ENCODE measurements at regions not wholly inside any gene's neighbourhood (a gene's known extent, or its start where the extent isn't known, plus 50 kb on each side); places are given as distances from the start of the nearest gene placed in this dataset.
A peak's percentile ranks its signal among the peaks of the same experiment; 100 is the strongest.
"Not testable (repeated sequence)": the region's sequence is repeated elsewhere in the genome, so short reads cannot be mapped to it uniquely, and the experiment has no call there.

- in situ Hi-C loops (cut with HindIII; ENCODE audit: low sequenced_read_pairs): no loop called here
- DNase-seq (ENCODE audit: low spot score): no peak
Observed at GRCh38 chr12:56872366-56872765, 61.8 kb downstream of the SDR9C7 start.

GRCh38 chr12:56867216-56867615 lies 67.0 kb downstream of the SDR9C7 start:
- DNase-seq (ENCODE audit: low spot score): no peak
- in situ Hi-C loops (cut with HindIII; ENCODE audit: low sequenced_read_pairs): no loop called here

GRCh38 chr12:56866493-56866892 lies 67.7 kb downstream of the SDR9C7 start:
- in situ Hi-C loops (cut with HindIII; ENCODE audit: low sequenced_read_pairs): no loop called here
- DNase-seq (ENCODE audit: low spot score): no peak

- no peak for DNase-seq (ENCODE audit: low spot score)
- in situ Hi-C loops (cut with HindIII; ENCODE audit: low sequenced_read_pairs): no loop called here
Observed at GRCh38 chr12:56864318-56864717, 69.9 kb downstream of the SDR9C7 start.

GRCh38 chr12:56863789-56864188 lies 70.4 kb downstream of the SDR9C7 start:
- no peak for DNase-seq (ENCODE audit: low spot score)
- in situ Hi-C loops (cut with HindIII; ENCODE audit: low sequenced_read_pairs): no loop called here

- in situ Hi-C loops (cut with HindIII; ENCODE audit: low sequenced_read_pairs): no loop called here
- no peak for DNase-seq (ENCODE audit: low spot score)
Observed at GRCh38 chr12:56862264-56862663, 71.9 kb downstream of the SDR9C7 start.

GRCh38 chr12:56853392-56853978 lies 80.7 kb downstream of the SDR9C7 start:
- in situ Hi-C loops (cut with HindIII; ENCODE audit: low sequenced_read_pairs); DNase-seq (ENCODE audit: low spot score): not testable (repeated sequence)

GRCh38 chr12:56851462-56851861 lies 82.7 kb downstream of the SDR9C7 start:
- in situ Hi-C loops (cut with HindIII; ENCODE audit: low sequenced_read_pairs): no loop called here

GRCh38 chr12:56840922-56841321 lies 77.8 kb downstream of the HSD17B6 start:
- no peak for DNase-seq (ENCODE audit: low spot score)
- in situ Hi-C loops (cut with HindIII; ENCODE audit: low sequenced_read_pairs): no loop called here

More at GRCh38 chr12:56851462-56851861, 82.7 kb downstream of the SDR9C7 start:
- no peak for DNase-seq (ENCODE audit: low spot score)

- in situ Hi-C loops (cut with HindIII; ENCODE audit: low sequenced_read_pairs): no loop called here
- DNase-seq (ENCODE audit: low spot score): peak; percentile 34
Observed at GRCh38 chr12:56839915-56840325, 76.8 kb downstream of the HSD17B6 start.

- no peak for DNase-seq (ENCODE audit: low spot score)
- in situ Hi-C loops (cut with HindIII; ENCODE audit: low sequenced_read_pairs): no loop called here
Observed at GRCh38 chr12:56839489-56839848, 76.3 kb downstream of the HSD17B6 start.

GRCh38 chr12:56838621-56839488 lies 75.7 kb downstream of the HSD17B6 start:
- in situ Hi-C loops (cut with HindIII; ENCODE audit: low sequenced_read_pairs): no loop called here

More at GRCh38 chr12:56838621-56839488, 75.7 kb downstream of the HSD17B6 start:
- no peak for DNase-seq (ENCODE audit: low spot score)
